Activated CD4-positive, alpha-beta T cell treated with anti-CD3 and anti-CD28 coated beads, Interleukin-2, amount 10 ng/mL, durations not matched to agents 24 days and 14 days (primary cell): ENCODE measurements at regions not wholly inside any gene's neighbourhood (a gene's known extent, or its start where the extent isn't known, plus 50 kb on each side); places are given as distances from the start of the nearest gene placed in this dataset.

Source experiments
- DNase-seq: peaks from one replicate; pipeline ENCODE4 v3.0.0; 2022
- H3K27ac Mint-ChIP-seq: one replicate; pipeline ENCODE4 v1.8.0; 2022; ENCODE audit warnings: mild to moderate bottlenecking, mixed read lengths
- H3K27me3 Mint-ChIP-seq: one replicate; pipeline ENCODE4 v1.8.0; 2022; ENCODE audit warnings: mixed read lengths
- H3K36me3 Mint-ChIP-seq: one replicate; pipeline ENCODE4 v1.8.0; 2022; ENCODE audit warnings: low read depth, mild to moderate bottlenecking, mixed read lengths
- H3K4me1 Mint-ChIP-seq: one replicate; pipeline ENCODE4 v1.8.0; 2021; ENCODE audit warnings: mixed read lengths
- H3K4me3 Mint-ChIP-seq: one replicate; pipeline ENCODE4 v1.8.0; 2022; ENCODE audit warnings: mild to moderate bottlenecking, moderate library complexity, mixed read lengths
- H3K9me3 Mint-ChIP-seq: one replicate; pipeline ENCODE4 v1.8.0; 2021; ENCODE audit warnings: mixed read lengths
- intact Hi-C: fragments of 100-400 bp; cut with micrococcal nuclease; formaldehyde crosslinking; loops from one replicate; pipeline ENCODE4 v1.15.1; 2023

DNA sequence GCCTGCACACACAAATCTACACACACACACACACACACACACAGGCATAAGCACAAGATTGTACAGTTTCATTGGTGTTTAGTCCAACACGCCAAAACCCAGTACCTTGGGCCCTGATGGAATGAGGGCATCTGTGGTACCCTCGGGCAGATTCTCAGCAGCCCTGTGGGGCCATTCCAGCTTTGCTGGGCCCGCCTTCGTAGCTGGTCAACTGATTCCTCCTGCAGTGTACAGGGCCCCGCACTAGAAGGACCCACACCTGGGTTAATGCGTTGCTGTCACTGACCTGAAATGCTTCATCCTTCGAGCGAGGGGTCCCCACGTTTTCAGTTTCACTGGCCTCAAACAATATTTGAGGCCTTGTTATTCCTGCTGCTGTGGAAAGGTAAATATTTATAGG lies 731.2 kb downstream of the BRD1 start:
- H3K9me3 Mint-ChIP-seq, result no peaks in the 10 kb centered on the region

GRCh38 chr22:49095366-49095765 lies 732.3 kb downstream of the BRD1 start:
- Mint-ChIP-seq H3K4me1 (no peaks in the 10 kb centered on the region), H3K9me3 (no peaks in the 10 kb centered on the region), H3K36me3 (no peaks in the 10 kb centered on the region), H3K27me3 (no peaks in the 10 kb centered on the region), H3K27ac (no peak overlapping the region), H3K4me3 (no peak overlapping the region)
- intact Hi-C loops, result no loop called here
- no peak for DNase-seq

More for the DNA sequence above, 731.2 kb downstream of the BRD1 start:
- H3K27me3 Mint-ChIP-seq, result no peaks in the 10 kb centered on the region
- H3K36me3 Mint-ChIP-seq, result no peaks in the 10 kb centered on the region
- no peak overlapping the region for H3K4me3 Mint-ChIP-seq
- no peak overlapping the region for H3K27ac Mint-ChIP-seq
- no peaks in the 10 kb centered on the region for H3K4me1 Mint-ChIP-seq
- intact Hi-C loops, result no loop called here
- DNase-seq, result no peak

GRCh38 chr22:49094858-49095257 lies 732.8 kb downstream of the BRD1 start:
- H3K27ac Mint-ChIP-seq, result no peak overlapping the region
- no peak overlapping the region for H3K4me3 Mint-ChIP-seq
- no peaks in the 10 kb centered on the region for H3K9me3 Mint-ChIP-seq
- no peaks in the 10 kb centered on the region for H3K4me1 Mint-ChIP-seq
- intact Hi-C loops, result no loop called here
- H3K36me3 Mint-ChIP-seq, result no peaks in the 10 kb centered on the region
- DNase-seq, result no peak
- H3K27me3 Mint-ChIP-seq, result no peaks in the 10 kb centered on the region

GRCh38 chr22:49094151-49094550 lies 733.5 kb downstream of the BRD1 start:
- DNase-seq, result no peak
- no peak overlapping the region for H3K27ac Mint-ChIP-seq
- intact Hi-C loops, result no loop called here
- no peaks in the 10 kb centered on the region for H3K4me1 Mint-ChIP-seq
- H3K36me3 Mint-ChIP-seq, result no peaks in the 10 kb centered on the region
- no peaks in the 10 kb centered on the region for H3K27me3 Mint-ChIP-seq
- no peak overlapping the region for H3K4me3 Mint-ChIP-seq
- H3K9me3 Mint-ChIP-seq, result no peaks in the 10 kb centered on the region

- intact Hi-C loops, result no loop called here
- H3K9me3 Mint-ChIP-seq, result no peaks in the 10 kb centered on the region
- no peaks in the 10 kb centered on the region for H3K4me1 Mint-ChIP-seq
- no peaks in the 10 kb centered on the region for H3K36me3 Mint-ChIP-seq
- no peak overlapping the region for H3K27ac Mint-ChIP-seq
- no peak for DNase-seq
- no peak overlapping the region for H3K4me3 Mint-ChIP-seq
- no peaks in the 10 kb centered on the region for H3K27me3 Mint-ChIP-seq
Observed at GRCh38 chr22:49093192-49093880, 734.3 kb downstream of the BRD1 start.

DNA sequence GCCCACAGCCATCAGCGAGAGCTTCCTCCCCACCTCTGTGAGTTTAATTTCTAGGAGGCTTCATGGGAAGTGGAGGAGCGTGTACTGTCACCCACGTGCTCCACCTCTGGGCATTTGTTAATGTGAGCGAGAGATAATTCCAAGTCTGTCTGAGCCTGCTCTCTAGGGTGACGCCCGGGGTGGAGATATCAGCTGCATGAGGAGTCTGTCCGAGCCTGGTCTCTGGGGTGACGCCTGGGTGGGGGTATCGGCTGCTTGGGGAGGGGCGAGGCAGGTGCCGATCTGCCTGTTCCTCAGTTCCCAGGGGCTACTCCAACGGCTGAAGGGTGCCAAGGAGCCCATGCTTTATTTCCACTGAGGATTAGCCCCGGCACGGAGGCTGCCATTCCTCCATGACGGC lies 735.0 kb downstream of the BRD1 start:
- Mint-ChIP-seq H3K9me3 (no peaks in the 10 kb centered on the region), H3K27ac (no peak overlapping the region), H3K4me3 (no peak overlapping the region), H3K27me3 (no peaks in the 10 kb centered on the region), H3K36me3 (no peaks in the 10 kb centered on the region), H3K4me1 (no peaks in the 10 kb centered on the region)
- intact Hi-C loops, result no loop called here
- DNase-seq, result no peak

DNA sequence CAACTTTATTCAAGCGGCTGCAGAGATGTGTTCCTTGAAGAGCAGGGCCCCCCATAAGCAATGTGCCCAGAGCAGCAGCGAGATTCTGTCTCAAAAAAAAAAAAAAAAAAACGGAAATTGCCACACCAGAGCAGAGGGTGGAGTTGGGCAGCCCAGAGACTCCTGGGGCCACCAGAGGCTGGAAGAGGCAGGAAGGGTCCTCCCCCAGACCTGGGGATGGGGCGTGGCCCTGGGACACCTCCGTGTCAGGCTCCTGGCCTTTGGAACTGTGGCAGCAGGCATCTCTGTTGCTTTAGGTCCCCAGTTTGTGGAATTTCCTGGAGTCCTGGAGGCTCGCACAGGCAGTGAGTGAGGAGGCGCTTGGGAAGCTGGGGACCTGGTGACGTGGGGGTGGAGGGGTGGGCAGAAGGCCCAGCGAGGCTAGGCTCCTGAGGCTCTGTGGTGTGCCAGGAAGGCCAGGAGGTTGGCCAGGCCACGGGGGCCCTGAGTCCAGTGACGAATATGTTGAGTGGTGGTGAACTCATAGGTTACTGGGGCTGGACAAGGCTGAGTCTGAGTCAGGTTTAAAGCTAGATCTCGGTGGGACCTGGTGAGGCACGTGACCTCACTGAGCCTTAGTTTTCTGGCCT lies 735.6 kb downstream of the BRD1 start:
- Mint-ChIP-seq H3K4me1 (no peaks in the 10 kb centered on the region), H3K27me3 (no peaks in the 10 kb centered on the region), H3K9me3 (no peaks in the 10 kb centered on the region), H3K4me3 (no peak overlapping the region), H3K27ac (no peak overlapping the region), H3K36me3 (no peaks in the 10 kb centered on the region)
- intact Hi-C loops, result no loop called here
- DNase-seq, result no peak

DNA sequence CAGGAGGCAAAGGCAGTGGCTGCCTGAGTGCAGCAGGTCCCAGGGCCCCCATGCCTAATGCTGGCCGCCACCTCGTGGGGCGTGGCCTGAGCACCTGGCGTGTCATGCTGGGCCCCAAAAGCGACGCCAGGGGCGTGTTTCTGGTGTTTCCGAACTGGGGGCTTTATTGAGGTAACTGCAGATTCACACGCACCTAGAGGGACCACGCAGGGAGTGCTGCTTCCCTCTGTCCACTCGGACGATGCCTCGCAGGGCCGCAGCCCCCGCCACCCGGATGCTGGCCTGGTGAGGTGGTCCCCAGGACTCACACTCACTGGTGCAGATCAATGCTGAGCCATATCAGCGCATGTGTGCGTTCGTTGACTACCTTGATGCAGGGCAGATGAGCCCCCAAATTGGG lies 736.2 kb downstream of the BRD1 start:
- H3K4me1 Mint-ChIP-seq, result no peaks in the 10 kb centered on the region
- intact Hi-C loops, result no loop called here
- no peak for DNase-seq
- no peak overlapping the region for H3K27ac Mint-ChIP-seq
- H3K9me3 Mint-ChIP-seq, result no peaks in the 10 kb centered on the region
- H3K27me3 Mint-ChIP-seq, result no peaks in the 10 kb centered on the region
- no peaks in the 10 kb centered on the region for H3K36me3 Mint-ChIP-seq
- no peak overlapping the region for H3K4me3 Mint-ChIP-seq

- H3K4me1 Mint-ChIP-seq, result no peaks in the 10 kb centered on the region
- no peak overlapping the region for H3K27ac Mint-ChIP-seq
- intact Hi-C loops, result no loop called here
- H3K27me3 Mint-ChIP-seq, result no peaks in the 10 kb centered on the region
- H3K36me3 Mint-ChIP-seq, result no peaks in the 10 kb centered on the region
- DNase-seq, result no peak
- no peaks in the 10 kb centered on the region for H3K9me3 Mint-ChIP-seq
- H3K4me3 Mint-ChIP-seq, result no peak overlapping the region
Observed at GRCh38 chr22:49090853-49091135, 736.9 kb downstream of the BRD1 start.

- Mint-ChIP-seq H3K27ac (no peak overlapping the region), H3K4me3 (no peak overlapping the region), H3K9me3 (no peaks in the 10 kb centered on the region), H3K27me3 (no peaks in the 10 kb centered on the region), H3K36me3 (no peaks in the 10 kb centered on the region), H3K4me1 (no peaks in the 10 kb centered on the region)
- intact Hi-C loops, result no loop called here
- DNase-seq, result no peak
Observed at GRCh38 chr22:49090061-49090852, 737.4 kb downstream of the BRD1 start.

DNA sequence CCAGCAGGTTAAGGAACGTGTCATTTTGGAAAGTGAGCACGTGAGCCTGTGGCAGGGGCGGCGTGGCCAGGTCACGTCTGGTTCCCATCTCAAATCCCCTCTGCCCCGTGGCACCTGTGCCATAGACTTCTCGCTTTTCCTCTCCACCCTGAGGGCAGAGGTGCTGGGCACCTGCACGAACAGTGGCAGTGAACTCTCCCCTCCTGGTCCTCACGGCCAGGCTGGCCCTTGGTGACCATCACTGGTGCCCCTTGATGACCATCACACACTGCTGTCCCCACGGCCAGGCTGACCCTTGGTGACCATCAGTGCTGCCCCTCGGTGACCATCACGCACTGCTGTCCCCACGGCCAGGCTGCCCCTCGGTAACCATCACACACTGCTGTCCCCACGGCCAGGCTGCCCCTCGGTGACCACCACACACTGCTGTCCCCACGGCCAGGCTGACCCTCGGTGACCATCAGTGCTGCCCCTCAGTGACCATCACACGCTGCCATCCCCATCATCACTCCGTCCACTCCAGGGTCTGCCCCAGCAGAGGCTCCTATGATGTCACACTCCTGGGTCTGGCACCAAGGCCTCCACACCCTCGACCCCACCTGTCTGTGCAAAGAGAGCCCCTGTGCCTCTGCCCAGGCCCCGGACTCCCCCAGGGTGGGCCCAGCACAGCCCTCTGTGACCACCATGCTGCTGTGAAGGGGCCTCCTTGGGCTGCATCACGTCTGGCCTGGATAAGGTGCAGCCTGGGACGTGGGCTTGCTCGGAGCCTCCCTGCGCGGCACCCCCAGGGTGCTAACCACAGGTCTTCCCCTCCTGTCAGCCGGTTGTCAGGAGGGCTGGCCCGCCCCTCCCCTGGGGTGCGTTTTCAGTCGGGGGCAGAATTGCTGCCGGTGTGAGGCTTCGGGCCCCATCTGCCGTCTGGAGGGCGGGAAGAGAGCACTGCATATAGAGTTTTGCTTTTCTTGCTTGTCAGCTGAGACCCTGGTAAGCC lies 738.6 kb downstream of the BRD1 start:
- DNase-seq, result no peak
- no peaks in the 10 kb centered on the region for H3K4me1 Mint-ChIP-seq
- no peak overlapping the region for H3K27ac Mint-ChIP-seq
- no peak overlapping the region for H3K4me3 Mint-ChIP-seq
- intact Hi-C loops, result no loop called here
- H3K27me3 Mint-ChIP-seq, result no peaks in the 10 kb centered on the region
- H3K9me3 Mint-ChIP-seq, result no peaks in the 10 kb centered on the region
- H3K36me3 Mint-ChIP-seq, result no peaks in the 10 kb centered on the region

DNA sequence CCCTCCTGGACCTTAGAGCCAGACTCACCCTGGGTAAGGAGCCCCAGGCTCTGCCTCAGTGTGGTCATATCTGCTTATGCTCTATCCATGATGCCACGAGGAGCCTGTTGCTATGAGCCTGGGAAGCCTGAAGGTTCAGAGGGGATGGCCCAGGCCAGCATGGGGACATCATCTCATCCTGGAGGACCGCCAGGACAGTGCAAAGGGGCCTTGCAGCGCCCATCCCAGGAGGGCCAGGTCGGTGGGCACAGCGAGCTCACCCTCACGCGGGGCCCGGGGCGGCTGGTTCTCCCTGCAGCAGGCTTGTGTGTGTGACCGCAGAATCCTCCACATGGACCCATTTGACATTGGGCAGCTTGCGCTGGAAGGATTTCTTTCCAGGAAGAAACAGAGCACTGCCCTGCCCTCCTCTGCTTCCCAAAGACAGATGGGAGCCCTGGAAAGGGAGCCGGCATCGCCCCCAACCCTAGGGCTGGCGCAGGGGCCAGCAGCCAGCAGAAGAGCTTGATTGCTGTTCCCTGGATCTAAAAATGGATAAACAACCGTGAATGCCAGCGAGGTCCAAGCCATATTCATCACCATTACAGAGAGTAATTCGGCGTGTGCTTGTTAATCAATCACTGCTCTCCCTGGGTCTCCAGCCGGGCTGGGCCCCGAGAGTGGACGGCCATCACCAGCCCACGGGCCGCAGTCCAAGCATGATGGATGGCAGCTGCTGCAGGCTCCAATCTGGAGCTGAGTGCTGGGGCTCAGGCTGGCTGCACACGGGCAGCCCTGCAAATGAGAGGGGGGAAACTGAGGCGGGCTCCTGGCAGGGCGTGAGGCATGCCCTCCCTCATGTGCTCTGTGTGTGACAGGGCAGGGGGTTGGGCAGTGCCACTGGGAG lies 739.7 kb downstream of the BRD1 start:
- no peak for DNase-seq
- H3K27me3 Mint-ChIP-seq, result no peaks in the 10 kb centered on the region
- no peak overlapping the region for H3K4me3 Mint-ChIP-seq
- intact Hi-C loops, result no loop called here
- no peak overlapping the region for H3K27ac Mint-ChIP-seq
- no peaks in the 10 kb centered on the region for H3K4me1 Mint-ChIP-seq
- H3K9me3 Mint-ChIP-seq, result no peaks in the 10 kb centered on the region
- H3K36me3 Mint-ChIP-seq, result no peaks in the 10 kb centered on the region

DNA sequence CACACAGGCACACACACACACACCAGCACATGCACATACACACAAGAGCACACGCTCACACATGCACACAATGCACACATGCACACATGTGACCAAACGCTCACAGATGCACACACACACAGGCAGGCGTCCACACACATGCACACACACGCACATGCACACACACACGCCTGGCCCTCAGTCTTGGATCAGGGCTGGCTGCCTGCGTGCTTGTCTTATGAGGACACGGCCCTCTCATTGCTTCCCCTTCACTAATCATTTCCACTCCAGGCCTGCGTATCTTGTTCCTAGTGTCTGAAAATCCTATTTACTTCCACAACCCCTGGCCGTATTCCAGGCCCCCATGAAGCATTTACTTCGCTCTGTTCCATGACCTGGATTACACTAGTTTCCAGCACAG lies 740.5 kb downstream of the BRD1 start:
- no peaks in the 10 kb centered on the region for H3K4me1 Mint-ChIP-seq
- no peak overlapping the region for H3K4me3 Mint-ChIP-seq
- no peaks in the 10 kb centered on the region for H3K36me3 Mint-ChIP-seq
- no peak overlapping the region for H3K27ac Mint-ChIP-seq
- DNase-seq, result no peak
- no peaks in the 10 kb centered on the region for H3K9me3 Mint-ChIP-seq
- no peaks in the 10 kb centered on the region for H3K27me3 Mint-ChIP-seq
- intact Hi-C loops, result no loop called here
